ENCODE measurements at regions not wholly inside any gene's neighbourhood (a gene's known extent, or its start where the extent isn't known, plus 50 kb on each side); places are given as distances from the start of the nearest gene placed in this dataset.

- POLR2A ChIA-PET, result no interaction called here
- ATAC-seq (ENCODE audit: low read depth), result no peak
- TF ChIP-seq CTCF (IDR thresholded peaks at IDR 0.05), result no peak
- TF ChIP-seq EZH2 (IDR thresholded peaks at IDR 0.05; ENCODE audit: borderline replicate concordance, insufficient read depth, low read depth, low read length, poor library complexity, severe bottlenecking), result no peak
- Histone ChIP-seq H3K79me2 (ENCODE audit: control insufficient read depth, insufficient read depth, low read length) (no peaks in the 10 kb centered on the region), H3K36me3 (replicated peaks in 1 of 2; ENCODE audit: control extremely low read depth in 1 of 2, control insufficient read depth in 1 of 2, extremely low read depth in 1 of 2, insufficient read depth in 2 of 2, low read length in 1 of 2) (no peaks in the 10 kb centered on the region), H3K9ac (ENCODE audit: low read length) (no peak overlapping the region), H3K4me3 (ENCODE audit: control extremely low read depth in 1 of 5, extremely low read depth in 1 of 5, insufficient read depth in 1 of 5, low read depth in 2 of 5, low read length in 4 of 5) (no peak overlapping the region), H3K4me1 (ENCODE audit: control insufficient read depth in 2 of 2, insufficient read depth in 2 of 2, low read length in 2 of 2) (no peaks in the 10 kb centered on the region), H3K27me3 (replicated peaks in 1 of 4; ENCODE audit: control extremely low read depth in 1 of 4, control insufficient read depth in 3 of 4, insufficient read depth in 4 of 4, low read length in 3 of 4) (no peaks in the 10 kb centered on the region), H2AFZ (ENCODE audit: insufficient read depth, low read depth, low read length, poor library complexity, severe bottlenecking) (no peak overlapping the region), H4K20me1 (ENCODE audit: control insufficient read depth, insufficient read depth, low read length, poor library complexity, severe bottlenecking) (no peaks in the 10 kb centered on the region), H3K4me2 (replicated peaks; ENCODE audit: low read depth, low read length, poor library complexity, severe bottlenecking) (no peak overlapping the region), H3K9me3 (ENCODE audit: control extremely low read depth in 1 of 3, control insufficient read depth in 2 of 3, insufficient read depth in 1 of 3, low read length in 2 of 3) (no peaks in the 10 kb centered on the region), H3K27ac (ENCODE audit: low read length in 2 of 2) (no peak overlapping the region)
- H3K4me3 Mint-ChIP-seq, result no peak overlapping the region
- intact Hi-C loops (cut with micrococcal nuclease), result no loop called here
- DNase-seq, result no peak
- H3K27me3 Mint-ChIP-seq, result no peaks in the 10 kb centered on the region
- 80% methylated on average over 2 of the region's 3 CpGs for WGBS (ENCODE audit: insufficient coverage)
- CTCF ChIA-PET, result no interaction called here
- H3K9me3 Mint-ChIP-seq (ENCODE audit: insufficient read depth), result no peaks in the 10 kb centered on the region
- no peak overlapping the region for H3K27ac Mint-ChIP-seq
- no peaks in the 10 kb centered on the region for H3K4me1 Mint-ChIP-seq
These were observed 590.8 kb upstream of the FZD8 start for GRCh38 chr10:36232935-36233334.

DNA sequence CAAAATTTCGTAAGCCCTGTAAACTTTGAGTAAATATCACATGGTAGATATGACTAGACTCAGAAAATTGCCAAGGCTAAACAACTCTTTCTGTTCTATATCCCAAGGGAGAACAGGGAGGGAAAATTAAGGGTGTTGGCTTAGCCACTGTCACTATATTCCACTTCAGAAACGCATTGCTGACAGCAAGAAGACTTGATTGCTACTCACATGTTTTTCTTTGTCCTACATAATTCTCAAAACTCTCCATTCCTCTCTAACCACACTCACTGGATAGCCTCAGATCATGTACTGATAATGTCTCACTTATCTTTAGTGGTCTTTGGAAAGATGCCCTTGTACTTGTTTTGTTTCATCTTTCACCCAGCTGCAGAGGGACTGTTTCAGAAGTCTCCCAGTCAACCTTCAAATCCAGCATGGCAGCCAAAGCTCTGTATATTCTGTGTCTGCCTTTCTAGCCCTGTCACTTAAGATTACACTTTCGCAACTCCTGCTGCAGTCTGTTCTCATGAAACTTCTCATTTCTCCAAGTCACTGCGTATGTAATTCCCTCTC lies 582.4 kb upstream of the FZD8 start:
- ATAC-seq (ENCODE audit: low read depth), result no peak
- ChIA-PET CTCF (no interaction called here), POLR2A (no interaction called here)
- Histone ChIP-seq H3K79me2 (ENCODE audit: control insufficient read depth, insufficient read depth, low read length) (no peaks in the 10 kb centered on the region), H3K4me2 (replicated peaks; ENCODE audit: low read depth, low read length, poor library complexity, severe bottlenecking) (no peak overlapping the region), H3K9ac (ENCODE audit: low read length) (no peak overlapping the region), H3K36me3 (replicated peaks in 1 of 2; ENCODE audit: control extremely low read depth in 1 of 2, control insufficient read depth in 1 of 2, extremely low read depth in 1 of 2, insufficient read depth in 2 of 2, low read length in 1 of 2) (no peaks in the 10 kb centered on the region), H3K27ac (ENCODE audit: low read length in 2 of 2) (no peak overlapping the region), H3K9me3 (ENCODE audit: control extremely low read depth in 1 of 3, control insufficient read depth in 2 of 3, insufficient read depth in 1 of 3, low read length in 2 of 3) (no peaks in the 10 kb centered on the region), H3K4me3 (ENCODE audit: control extremely low read depth in 1 of 5, extremely low read depth in 1 of 5, insufficient read depth in 1 of 5, low read depth in 2 of 5, low read length in 4 of 5) (no peak overlapping the region), H2AFZ (ENCODE audit: insufficient read depth, low read depth, low read length, poor library complexity, severe bottlenecking) (no peak overlapping the region), H4K20me1 (ENCODE audit: control insufficient read depth, insufficient read depth, low read length, poor library complexity, severe bottlenecking) (no peaks in the 10 kb centered on the region), H3K27me3 (replicated peaks in 1 of 4; ENCODE audit: control extremely low read depth in 1 of 4, control insufficient read depth in 3 of 4, insufficient read depth in 4 of 4, low read length in 3 of 4) (no peaks in the 10 kb centered on the region), H3K4me1 (ENCODE audit: control insufficient read depth in 2 of 2, insufficient read depth in 2 of 2, low read length in 2 of 2) (no peaks in the 10 kb centered on the region)
- TF ChIP-seq EZH2 (IDR thresholded peaks at IDR 0.05; ENCODE audit: borderline replicate concordance, insufficient read depth, low read depth, low read length, poor library complexity, severe bottlenecking), result no peak
- TF ChIP-seq CTCF (IDR thresholded peaks at IDR 0.05), result no peak
- Mint-ChIP-seq H3K27me3 (no peaks in the 10 kb centered on the region), H3K4me1 (no peaks in the 10 kb centered on the region), H3K4me3 (no peak overlapping the region), H3K9me3 (ENCODE audit: insufficient read depth) (peaks cover 9% of the 10 kb centered on the region), H3K27ac (no peak overlapping the region)
- DNase-seq, result no peak
- intact Hi-C loops (cut with micrococcal nuclease), result no loop called here
- 98% methylated on average over 3 of the region's 4 CpGs for WGBS (ENCODE audit: insufficient coverage)

All from B cell (primary cell).